ENCODE measurements at regions not wholly inside any gene's neighbourhood (a gene's known extent, or its start where the extent isn't known, plus 50 kb on each side); places are given as distances from the start of the nearest gene placed in this dataset.

GRCh38 chr3:28824316-28824715 is 456.6 kb upstream of the RBMS3 start:
- Histone ChIP-seq H3K27ac (ENCODE audit: low read depth, low read length, poor library complexity, severe bottlenecking) (no peak overlapping the region), H3K9me3 (ENCODE audit: low read length) (no peaks in the 10 kb centered on the region), H3F3A (ENCODE audit: insufficient read depth, low read length) (no peaks in the 10 kb centered on the region), H3K4me2 (ENCODE audit: low read length) (no peak overlapping the region), H3K9ac (ENCODE audit: low read length) (no peak overlapping the region), H3K9me2 (ENCODE audit: low read depth, low read length) (no peaks in the 10 kb centered on the region), H3K27me3 (ENCODE audit: insufficient read depth, low read length) (no peaks in the 10 kb centered on the region), H3K4me3 (ENCODE audit: low read depth, low read length, poor library complexity, severe bottlenecking) (no peak overlapping the region), H2AFZ (ENCODE audit: low read length) (no peak overlapping the region), H4K20me1 (ENCODE audit: insufficient read depth, low read length) (no peaks in the 10 kb centered on the region), H3K79me2 (ENCODE audit: insufficient read depth, low read length) (no peaks in the 10 kb centered on the region), H3K36me3 (ENCODE audit: insufficient read depth, low read length) (no peaks in the 10 kb centered on the region), H3K4me1 (ENCODE audit: insufficient read depth, low read length, severe bottlenecking) (no peaks in the 10 kb centered on the region)
- TF ChIP-seq EZH2 (IDR thresholded peaks at IDR 0.05; ENCODE audit: borderline replicate concordance, low read length) (no peak), CTCF (IDR thresholded peaks at IDR 0.05; ENCODE audit: low read length) (no peak)

- no peaks in the 10 kb centered on the region for H3K4me1 ChIP-seq (ENCODE audit: insufficient read depth, low read length, severe bottlenecking)
- no peaks in the 10 kb centered on the region for H3F3A ChIP-seq (ENCODE audit: insufficient read depth, low read length)
- H3K36me3 ChIP-seq (ENCODE audit: insufficient read depth, low read length), result no peaks in the 10 kb centered on the region
- H3K9me2 ChIP-seq (ENCODE audit: low read depth, low read length), result no peaks in the 10 kb centered on the region
- TF ChIP-seq EZH2 (IDR thresholded peaks at IDR 0.05; ENCODE audit: borderline replicate concordance, low read length), result no peak
- TF ChIP-seq CTCF (IDR thresholded peaks at IDR 0.05; ENCODE audit: low read length), result no peak
- no peak overlapping the region for H3K4me3 ChIP-seq (ENCODE audit: low read depth, low read length, poor library complexity, severe bottlenecking)
- H3K9me3 ChIP-seq (ENCODE audit: low read length), result peaks cover 3% of the 10 kb centered on the region; the same call in 1 of the 2 replicates
- no peak overlapping the region for H3K27ac ChIP-seq (ENCODE audit: low read depth, low read length, poor library complexity, severe bottlenecking)
- H3K4me2 ChIP-seq (ENCODE audit: low read length), result no peak overlapping the region
- H3K79me2 ChIP-seq (ENCODE audit: insufficient read depth, low read length), result no peaks in the 10 kb centered on the region
- no peaks in the 10 kb centered on the region for H3K27me3 ChIP-seq (ENCODE audit: insufficient read depth, low read length)
- H3K9ac ChIP-seq (ENCODE audit: low read length), result no peak overlapping the region
- no peak overlapping the region for H2AFZ ChIP-seq (ENCODE audit: low read length)
- no peaks in the 10 kb centered on the region for H4K20me1 ChIP-seq (ENCODE audit: insufficient read depth, low read length)
Measured at GRCh38 chr3:28826840-28827239, 454.0 kb upstream of the RBMS3 start.

- Histone ChIP-seq H2AFZ (ENCODE audit: low read length) (no peak overlapping the region), H3K36me3 (ENCODE audit: insufficient read depth, low read length) (no peaks in the 10 kb centered on the region), H3F3A (ENCODE audit: insufficient read depth, low read length) (no peaks in the 10 kb centered on the region), H3K9me2 (ENCODE audit: low read depth, low read length) (no peaks in the 10 kb centered on the region), H3K4me3 (ENCODE audit: low read depth, low read length, poor library complexity, severe bottlenecking) (no peak overlapping the region), H4K20me1 (ENCODE audit: insufficient read depth, low read length) (no peaks in the 10 kb centered on the region), H3K79me2 (ENCODE audit: insufficient read depth, low read length) (no peaks in the 10 kb centered on the region), H3K27me3 (ENCODE audit: insufficient read depth, low read length) (no peaks in the 10 kb centered on the region), H3K4me2 (ENCODE audit: low read length) (no peak overlapping the region), H3K4me1 (ENCODE audit: insufficient read depth, low read length, severe bottlenecking) (no peaks in the 10 kb centered on the region), H3K9me3 (ENCODE audit: low read length) (no peaks in the 10 kb centered on the region), H3K27ac (ENCODE audit: low read depth, low read length, poor library complexity, severe bottlenecking) (no peak overlapping the region), H3K9ac (ENCODE audit: low read length) (no peak overlapping the region)
- TF ChIP-seq EZH2 (IDR thresholded peaks at IDR 0.05; ENCODE audit: borderline replicate concordance, low read length) (no peak), CTCF (IDR thresholded peaks at IDR 0.05; ENCODE audit: low read length) (no peak)
Measured at GRCh38 chr3:28835249-28835648, 445.6 kb upstream of the RBMS3 start.
